ENCODE measurements at regions not wholly inside any gene's neighbourhood (a gene's known extent, or its start where the extent isn't known, plus 50 kb on each side); places are given as distances from the start of the nearest gene placed in this dataset.
"Not testable (repeated sequence)": the region's sequence is repeated elsewhere in the genome, so short reads cannot be mapped to it uniquely, and the experiment has no call there.

- no peak for DNase-seq (ENCODE audit: low read depth in 2 of 2)
Observed at GRCh38 chr14:30159374-30159773, 231.7 kb upstream of the PRKD1 start.

- DNase-seq (ENCODE audit: low read depth in 2 of 2) = no peak
Observed at GRCh38 chr14:30160608-30161007, 233.0 kb upstream of the PRKD1 start.

- DNase-seq (ENCODE audit: low read depth in 2 of 2) = no peak
Observed at GRCh38 chr14:30162066-30162465, 234.4 kb upstream of the PRKD1 start.

- DNase-seq (ENCODE audit: low read depth in 2 of 2) = no peak
Observed at GRCh38 chr14:30165255-30165654, 237.6 kb upstream of the PRKD1 start.

GRCh38 chr14:30177781-30178180 lies 250.1 kb upstream of the PRKD1 start:
- no peak for DNase-seq (ENCODE audit: low read depth in 2 of 2)

GRCh38 chr14:30179381-30180130 lies 251.9 kb upstream of the PRKD1 start:
- DNase-seq (ENCODE audit: low read depth in 2 of 2) = no peak

- no peak for DNase-seq (ENCODE audit: low read depth in 2 of 2)
Observed at GRCh38 chr14:30180219-30180618, 252.6 kb upstream of the PRKD1 start.

- DNase-seq (ENCODE audit: low read depth in 2 of 2) = no peak
Observed at GRCh38 chr14:30185832-30186231, 258.2 kb upstream of the PRKD1 start.

GRCh38 chr14:30191639-30192279 lies 264.1 kb upstream of the PRKD1 start:
- no peak for DNase-seq (ENCODE audit: low read depth in 2 of 2)

- no peak for DNase-seq (ENCODE audit: low read depth in 2 of 2)
Observed at GRCh38 chr14:30193101-30193500, 265.5 kb upstream of the PRKD1 start.

GRCh38 chr14:30193845-30194501 lies 266.3 kb upstream of the PRKD1 start:
- DNase-seq (ENCODE audit: low read depth in 2 of 2) = no peak

- no peak for DNase-seq (ENCODE audit: low read depth in 2 of 2)
Observed at GRCh38 chr14:30194741-30195148, 267.1 kb upstream of the PRKD1 start.

GRCh38 chr14:30195941-30196340 lies 268.3 kb upstream of the PRKD1 start:
- no peak for DNase-seq (ENCODE audit: low read depth in 2 of 2)

- DNase-seq (ENCODE audit: low read depth in 2 of 2) = no peak
Observed at GRCh38 chr14:30196861-30197260, 269.2 kb upstream of the PRKD1 start.

GRCh38 chr14:30198720-30199119 lies 271.1 kb upstream of the PRKD1 start:
- not testable (repeated sequence) for DNase-seq (ENCODE audit: low read depth in 2 of 2)

- no peak for DNase-seq (ENCODE audit: low read depth in 2 of 2)
Observed at GRCh38 chr14:30204431-30204980, 276.9 kb upstream of the PRKD1 start.

GRCh38 chr14:30209136-30209535 lies 281.5 kb upstream of the PRKD1 start:
- DNase-seq (ENCODE audit: low read depth in 2 of 2) = no peak

GRCh38 chr14:30210630-30211029 lies 283.0 kb upstream of the PRKD1 start:
- no peak for DNase-seq (ENCODE audit: low read depth in 2 of 2)

GRCh38 chr14:30211326-30211725 lies 283.7 kb upstream of the PRKD1 start:
- no peak for DNase-seq (ENCODE audit: low read depth in 2 of 2)

- DNase-seq (ENCODE audit: low read depth in 2 of 2) = no peak
Observed at GRCh38 chr14:30214014-30214413, 286.4 kb upstream of the PRKD1 start.

GRCh38 chr14:30214461-30215090 lies 286.9 kb upstream of the PRKD1 start:
- no peak for DNase-seq (ENCODE audit: low read depth in 2 of 2)

GRCh38 chr14:30218907-30219306 lies 291.3 kb upstream of the PRKD1 start:
- no peak for DNase-seq (ENCODE audit: low read depth in 2 of 2)
